Neural cell (in vitro differentiated cells): ENCODE measurements at regions not wholly inside any gene's neighbourhood (a gene's known extent, or its start where the extent isn't known, plus 50 kb on each side); places are given as distances from the start of the nearest gene placed in this dataset.
"Not testable (repeated sequence)": the region's sequence is repeated elsewhere in the genome, so short reads cannot be mapped to it uniquely, and the experiment has no call there.

Experiments
- H2AFZ ChIP-seq: fragments of 200-600, 300-800 bp; sonication (generic), shearing (Covaris generic); 2 replicates; pipeline ENCODE4 v1.6.0; 2014; ENCODE audit warnings: low read depth, mild to moderate bottlenecking, antibody characterized with exemption, low read length, moderate library complexity
- H3F3A ChIP-seq: fragments of 200-600 bp; shearing (Covaris generic); 2 replicates; pipeline ENCODE4 v1.6.1; 2016; ENCODE audit warnings: mild to moderate bottlenecking, moderate library complexity, mixed read lengths, antibody characterized with exemption, low read length; ENCODE audit not compliant: insufficient read depth, poor library complexity, severe bottlenecking
- H3K27ac ChIP-seq: fragments of 200-600, 300-800 bp; sonication (generic), shearing (Covaris generic); 2 replicates; pipeline ENCODE4 v1.5.1; 2014; ENCODE audit warnings: mild to moderate bottlenecking, low read length, moderate library complexity
- H3K27me3 ChIP-seq: fragments of 300-800, 200-600 bp; sonication (generic), shearing (Covaris generic); 2 replicates; pipeline ENCODE4 v1.6.0; 2014; ENCODE audit warnings: mild to moderate bottlenecking, low read depth, low read length, moderate library complexity; ENCODE audit not compliant: insufficient read depth
- H3K36me3 ChIP-seq: fragments of 300-800, 200-600 bp; sonication (generic), shearing (Covaris generic); 2 replicates; pipeline ENCODE4 v1.5.1; 2014; ENCODE audit warnings: mild to moderate bottlenecking, antibody characterized with exemption, low read length, moderate library complexity; ENCODE audit not compliant: insufficient read depth
- H3K4me2 ChIP-seq: fragments of 300-800, 200-600 bp; sonication (generic), shearing (Covaris generic); 2 replicates; pipeline ENCODE4 v1.6.0; 2014; ENCODE audit warnings: mild to moderate bottlenecking, low read length
- H3K4me3 ChIP-seq: fragments of 300-800, 200-600 bp; sonication (generic), shearing (Covaris generic); 2 replicates; pipeline ENCODE4 v1.5.1; 2014; ENCODE audit warnings: mild to moderate bottlenecking, low read length, moderate library complexity
- H3K79me2 ChIP-seq: fragments of 200-600 bp; shearing (Covaris generic); replicated peaks from 2 replicates; pipeline ENCODE4 v1.6.0; 2014; ENCODE audit warnings: mild to moderate bottlenecking, low read length, moderate library complexity; ENCODE audit not compliant: insufficient read depth
- H3K9ac ChIP-seq: fragments of 300-800, 200-600 bp; sonication (generic), shearing (Covaris generic); 2 replicates; pipeline ENCODE4 v1.6.1; 2016; ENCODE audit warnings: mild to moderate bottlenecking, low read length, mixed read lengths
- H3K9me2 ChIP-seq: fragments of 200-600 bp; shearing (Covaris generic); 2 replicates; pipeline ENCODE4 v1.6.1; 2016; ENCODE audit warnings: mild to moderate bottlenecking, low read length, mixed read lengths; ENCODE audit not compliant: insufficient read depth
- H3K9me3 ChIP-seq: fragments of 200-600, 300-800 bp; sonication (generic), shearing (Covaris generic); 2 replicates; pipeline ENCODE4 v1.6.1; 2016; ENCODE audit warnings: mild to moderate bottlenecking, mixed run types, low read length, moderate library complexity, mixed read lengths
- H4K20me1 ChIP-seq: fragments of 200-600 bp; shearing (Covaris generic); 2 replicates; pipeline ENCODE4 v1.6.1; 2016; ENCODE audit warnings: mild to moderate bottlenecking, mixed run types; ENCODE audit not compliant: insufficient read depth
- EP300 ChIP-seq: fragments of 450-650 bp; conservative IDR thresholded peaks from 2 replicates; pipeline ENCODE4 v1.6.1; 2014; ENCODE audit warnings: antibody characterized with exemption, mild to moderate bottlenecking, moderate library complexity; ENCODE audit not compliant: poor library complexity, severe bottlenecking
- EZH2 ChIP-seq: fragments of 200-600, 300-800 bp; shearing (Covaris generic), sonication (generic); IDR thresholded peaks from 2 replicates; pipeline ENCODE4 v1.6.1; 2014; ENCODE audit warnings: antibody characterized with exemption, low read length, borderline replicate concordance, mild to moderate bottlenecking; ENCODE audit not compliant: insufficient read depth, poor library complexity, severe bottlenecking
- MXI1 ChIP-seq: fragments of 450-650 bp; conservative IDR thresholded peaks from 2 replicates; pipeline ENCODE4 v1.6.1; 2014; ENCODE audit warnings: antibody characterized with exemption, mild to moderate bottlenecking; ENCODE audit not compliant: poor library complexity, severe bottlenecking
- POLR2AphosphoS5 ChIP-seq: IDR thresholded peaks from 2 replicates; pipeline ENCODE4 v1.6.1; 2012
- RAD21 ChIP-seq: fragments of 450-650 bp; conservative IDR thresholded peaks from 2 replicates; pipeline ENCODE4 v1.6.1; 2014; ENCODE audit warnings: antibody characterized with exemption, mild to moderate bottlenecking, moderate library complexity
- SMC3 ChIP-seq: fragments of 450-650 bp; conservative IDR thresholded peaks from 2 replicates; pipeline ENCODE4 v1.6.1; 2014; ENCODE audit warnings: antibody characterized with exemption, mild to moderate bottlenecking, moderate library complexity; ENCODE audit not compliant: poor library complexity
- TF ChIP-seq, protein P1 (sequence below): IDR thresholded peaks from 2 replicates; pipeline ENCODE4 v1.6.1; 2012; ENCODE audit warnings: borderline replicate concordance
- TF ChIP-seq, protein P2 (sequence below): fragments of 450-650 bp; IDR thresholded peaks from 2 replicates; pipeline ENCODE4 v1.5.1; 2014; ENCODE audit warnings: antibody characterized with exemption, mild to moderate bottlenecking, moderate library complexity; ENCODE audit not compliant: poor library complexity, severe bottlenecking

DNA sequence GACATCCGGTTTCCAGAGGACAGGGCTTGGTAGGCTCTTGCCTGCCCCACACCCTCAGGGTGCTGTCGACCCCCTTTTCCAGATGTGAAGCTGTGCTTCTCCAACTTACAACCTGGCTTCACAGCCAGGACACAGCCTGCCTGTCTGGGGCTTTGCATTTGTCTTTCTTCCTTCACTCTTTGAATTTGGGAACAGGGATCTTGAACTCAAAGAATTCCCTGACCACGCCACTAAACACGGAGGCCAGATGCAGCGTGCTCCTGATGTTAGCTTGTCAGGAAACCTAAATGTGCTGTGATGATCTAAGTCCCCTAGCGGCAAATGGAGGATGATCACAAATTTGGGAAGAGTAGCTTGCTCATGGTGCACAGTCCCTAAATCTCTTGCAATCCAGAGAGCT is 244.8 kb upstream of the RGMA start:
- H3K4me2 ChIP-seq = no peak overlapping the region
- no peaks in the 10 kb centered on the region for H3K36me3 ChIP-seq
- H3K27me3 ChIP-seq = no peaks in the 10 kb centered on the region
- no peaks in the 10 kb centered on the region for H4K20me1 ChIP-seq
- TF ChIP-seq SMC3 (no peak), EP300 (no peak), POLR2AphosphoS5 (no peak), RAD21 (no peak), MXI1 (no peak)
- TF ChIP-seq, protein P1, sequence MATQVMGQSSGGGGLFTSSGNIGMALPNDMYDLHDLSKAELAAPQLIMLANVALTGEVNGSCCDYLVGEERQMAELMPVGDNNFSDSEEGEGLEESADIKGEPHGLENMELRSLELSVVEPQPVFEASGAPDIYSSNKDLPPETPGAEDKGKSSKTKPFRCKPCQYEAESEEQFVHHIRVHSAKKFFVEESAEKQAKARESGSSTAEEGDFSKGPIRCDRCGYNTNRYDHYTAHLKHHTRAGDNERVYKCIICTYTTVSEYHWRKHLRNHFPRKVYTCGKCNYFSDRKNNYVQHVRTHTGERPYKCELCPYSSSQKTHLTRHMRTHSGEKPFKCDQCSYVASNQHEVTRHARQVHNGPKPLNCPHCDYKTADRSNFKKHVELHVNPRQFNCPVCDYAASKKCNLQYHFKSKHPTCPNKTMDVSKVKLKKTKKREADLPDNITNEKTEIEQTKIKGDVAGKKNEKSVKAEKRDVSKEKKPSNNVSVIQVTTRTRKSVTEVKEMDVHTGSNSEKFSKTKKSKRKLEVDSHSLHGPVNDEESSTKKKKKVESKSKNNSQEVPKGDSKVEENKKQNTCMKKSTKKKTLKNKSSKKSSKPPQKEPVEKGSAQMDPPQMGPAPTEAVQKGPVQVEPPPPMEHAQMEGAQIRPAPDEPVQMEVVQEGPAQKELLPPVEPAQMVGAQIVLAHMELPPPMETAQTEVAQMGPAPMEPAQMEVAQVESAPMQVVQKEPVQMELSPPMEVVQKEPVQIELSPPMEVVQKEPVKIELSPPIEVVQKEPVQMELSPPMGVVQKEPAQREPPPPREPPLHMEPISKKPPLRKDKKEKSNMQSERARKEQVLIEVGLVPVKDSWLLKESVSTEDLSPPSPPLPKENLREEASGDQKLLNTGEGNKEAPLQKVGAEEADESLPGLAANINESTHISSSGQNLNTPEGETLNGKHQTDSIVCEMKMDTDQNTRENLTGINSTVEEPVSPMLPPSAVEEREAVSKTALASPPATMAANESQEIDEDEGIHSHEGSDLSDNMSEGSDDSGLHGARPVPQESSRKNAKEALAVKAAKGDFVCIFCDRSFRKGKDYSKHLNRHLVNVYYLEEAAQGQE = no peak
- TF ChIP-seq, protein P2, sequence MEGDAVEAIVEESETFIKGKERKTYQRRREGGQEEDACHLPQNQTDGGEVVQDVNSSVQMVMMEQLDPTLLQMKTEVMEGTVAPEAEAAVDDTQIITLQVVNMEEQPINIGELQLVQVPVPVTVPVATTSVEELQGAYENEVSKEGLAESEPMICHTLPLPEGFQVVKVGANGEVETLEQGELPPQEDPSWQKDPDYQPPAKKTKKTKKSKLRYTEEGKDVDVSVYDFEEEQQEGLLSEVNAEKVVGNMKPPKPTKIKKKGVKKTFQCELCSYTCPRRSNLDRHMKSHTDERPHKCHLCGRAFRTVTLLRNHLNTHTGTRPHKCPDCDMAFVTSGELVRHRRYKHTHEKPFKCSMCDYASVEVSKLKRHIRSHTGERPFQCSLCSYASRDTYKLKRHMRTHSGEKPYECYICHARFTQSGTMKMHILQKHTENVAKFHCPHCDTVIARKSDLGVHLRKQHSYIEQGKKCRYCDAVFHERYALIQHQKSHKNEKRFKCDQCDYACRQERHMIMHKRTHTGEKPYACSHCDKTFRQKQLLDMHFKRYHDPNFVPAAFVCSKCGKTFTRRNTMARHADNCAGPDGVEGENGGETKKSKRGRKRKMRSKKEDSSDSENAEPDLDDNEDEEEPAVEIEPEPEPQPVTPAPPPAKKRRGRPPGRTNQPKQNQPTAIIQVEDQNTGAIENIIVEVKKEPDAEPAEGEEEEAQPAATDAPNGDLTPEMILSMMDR = no peak
- no peak overlapping the region for H3K27ac ChIP-seq
- H3K79me2 ChIP-seq = peaks cover 6% of the 10 kb centered on the region
- H3K9me2 ChIP-seq = no peaks in the 10 kb centered on the region
- H2AFZ ChIP-seq = no peak overlapping the region
- no peaks in the 10 kb centered on the region for H3K9me3 ChIP-seq
- no peak overlapping the region for H3K4me3 ChIP-seq
- no peaks in the 10 kb centered on the region for H3F3A ChIP-seq
- no peak overlapping the region for H3K9ac ChIP-seq

DNA sequence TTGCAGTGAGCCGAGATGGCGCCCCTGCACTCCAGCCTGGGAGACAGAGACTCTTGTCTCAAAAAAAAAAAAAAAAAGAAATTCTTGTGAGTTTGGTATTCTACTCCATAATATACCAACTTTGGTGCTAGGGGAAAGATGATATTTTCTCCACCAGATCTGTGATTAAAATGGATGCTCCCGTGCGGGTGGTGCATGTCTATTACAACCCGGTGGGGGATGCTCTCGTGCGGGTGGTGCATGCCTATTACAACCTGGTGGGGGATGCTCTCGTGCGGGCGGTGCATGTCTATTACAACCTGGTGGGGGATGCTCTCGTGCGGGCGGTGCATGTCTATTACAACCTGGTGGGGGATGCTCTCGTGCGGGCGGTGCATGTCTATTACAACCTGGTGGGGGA is 244.1 kb upstream of the RGMA start:
- H3F3A ChIP-seq, H4K20me1 ChIP-seq, H3K9me3 ChIP-seq, H3K9ac ChIP-seq, H3K27ac ChIP-seq, H3K36me3 ChIP-seq, H3K79me2 ChIP-seq, H3K4me3 ChIP-seq, H3K9me2 ChIP-seq, H3K4me2 ChIP-seq, H3K27me3 ChIP-seq, H2AFZ ChIP-seq: not testable (repeated sequence)

DNA sequence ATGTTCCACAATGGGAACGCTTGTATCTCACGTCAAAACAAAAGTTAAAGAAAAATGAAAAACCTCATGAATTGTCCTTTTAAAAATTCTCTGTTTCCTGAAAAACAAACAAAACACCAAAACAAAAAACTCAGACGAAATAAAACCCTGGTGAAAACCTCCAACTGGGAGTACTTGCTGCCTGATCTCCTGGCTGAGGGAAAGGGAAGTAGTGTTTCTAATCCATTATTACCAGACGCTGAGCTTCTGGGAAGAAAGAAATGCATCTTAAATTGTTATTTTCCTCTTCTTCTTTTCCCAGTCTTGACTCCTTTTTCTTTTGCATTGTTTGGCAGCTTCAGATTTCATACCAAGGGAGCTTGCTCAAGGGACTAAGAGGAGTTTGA is 243.2 kb upstream of the RGMA start:
- no peaks in the 10 kb centered on the region for H3K27me3 ChIP-seq
- H3K27ac ChIP-seq = peak overlapping the region; percentile 32
- peak overlapping the region; percentile 21 for H2AFZ ChIP-seq
- TF ChIP-seq EZH2 = no peak
- TF ChIP-seq RAD21 = no peak
- no peaks in the 10 kb centered on the region for H3F3A ChIP-seq
- H4K20me1 ChIP-seq = no peaks in the 10 kb centered on the region
- no peaks in the 10 kb centered on the region for H3K36me3 ChIP-seq
- no peaks in the 10 kb centered on the region for H3K9me3 ChIP-seq
- peak overlapping the region; percentile 37 for H3K9ac ChIP-seq
- H3K9me2 ChIP-seq = no peaks in the 10 kb centered on the region
- no peak overlapping the region for H3K4me2 ChIP-seq
- H3K79me2 ChIP-seq = peaks cover 6% of the 10 kb centered on the region
- H3K4me3 ChIP-seq = peak overlapping the region; percentile 46
